HCT116 (cell line): ENCODE measurements at regions not wholly inside any gene's neighbourhood (a gene's known extent, or its start where the extent isn't known, plus 50 kb on each side); places are given as distances from the start of the nearest gene placed in this dataset.

Experiments used
- ATAC-seq: fragments of 200-7000 bp; cut with Tn5 transposase; 2 replicates; pipeline ENCODE4 v1.9.1; 2020; ENCODE audit warnings: mild to moderate bottlenecking, moderate library complexity
- BruUV-seq: library from RNA; stranded (reverse); fragments of 400-500 nt; replicated peaks from 2 replicates; lab custom pipeline; 2021; lab: Mats Ljungman, UMichigan
- CTCF ChIA-PET: fragments of 300-600 bp; sonication (Branson Sonifier 250); formaldehyde crosslinking; loops from one replicate; lab custom pipeline; 2021; ENCODE audit warnings: antibody characterized with exemption; lab: Charles Lee
- POLR2A ChIA-PET: fragments of 300-600, 350-600 bp; sonication (Branson Sonifier 250); formaldehyde crosslinking; loops from one replicate; lab custom pipeline; 2021; ENCODE audit warnings: antibody characterized with exemption; lab: Charles Lee
- RAD21 ChIA-PET, 2 experiments: fragments of 300-600 bp; sonication (Branson Sonifier 250); formaldehyde crosslinking; loops; one replicate each; lab custom pipeline; 2023; ENCODE audit warnings: low total read pairs in 2 of 2; ENCODE audit not compliant: uncharacterized antibody in 2 of 2, unreplicated experiment in 2 of 2, low non-redundant PET in 1 of 2; lab: Charles Lee
- DNase-seq: peaks from one replicate; pipeline ENCODE4 v3.0.0-alpha.2; 2010; ENCODE audit warnings: low read depth, low spot score
- H2AFZ ChIP-seq: fragments of 200-600 bp; shearing (Covaris generic), sonication (generic); 2 replicates; pipeline ENCODE4 v1.6.1; 2017; ENCODE audit warnings: low read depth, mixed run types, mixed read lengths, antibody characterized with exemption, low read length; ENCODE audit not compliant: poor library complexity, severe bottlenecking
- H3K27ac ChIP-seq: 2 replicates; pipeline ENCODE4 v1.5.1; 2012; ENCODE audit warnings: low read depth, low read length
- H3K27me3 ChIP-seq: fragments of 200-600 bp; sonication (generic); 2 replicates; pipeline ENCODE4 v1.6.1; 2016; ENCODE audit warnings: mixed run types, low read length, mixed read lengths; ENCODE audit not compliant: insufficient read depth
- H3K36me3 ChIP-seq, 2 experiments: fragments of 200-500 bp in 1 of 2; fragments of 200-600 bp in 1 of 2; sonication (Bioruptor generic) in 1 of 2; sonication (generic) in 1 of 2; 2 replicates each; pipeline versions ENCODE4 v1.5.1 to v1.6.1; 2014 to 2016; ENCODE audit warnings: low read length in 2 of 2, inconsistent platforms in 1 of 2, mixed read lengths in 1 of 2, mixed run types in 1 of 2; ENCODE audit not compliant: insufficient read depth in 2 of 2, control insufficient read depth in 1 of 2
- H3K4me1 ChIP-seq, 2 experiments: fragments of 200-600 bp in 1 of 2; sonication (generic) in 1 of 2; 2 replicates each; pipeline versions ENCODE4 v1.5.1 to v1.6.1; 2012 to 2017; ENCODE audit warnings: low read length in 2 of 2, inconsistent platforms in 1 of 2, mild to moderate bottlenecking in 1 of 2, mixed read lengths in 1 of 2, mixed run types in 1 of 2, moderate library complexity in 1 of 2; ENCODE audit not compliant: insufficient read depth in 2 of 2, control insufficient read depth in 1 of 2
- H3K4me2 ChIP-seq: fragments of 200-600 bp; sonication (generic); 2 replicates; pipeline ENCODE4 v1.6.1; 2017; ENCODE audit warnings: mixed run types, low read length, mixed read lengths
- H3K4me3 ChIP-seq, 2 experiments: fragments of 200-600 bp in 1 of 2; sonication (generic) in 1 of 2; replicated peaks in 1 of 2; 2 replicates each; pipeline ENCODE4 v1.5.1; 2011 to 2016; ENCODE audit warnings: low read length in 2 of 2, control low read depth in 1 of 2, low read depth in 1 of 2, mild to moderate bottlenecking in 1 of 2, mixed read lengths in 1 of 2, mixed run types in 1 of 2
- H3K79me2 ChIP-seq: fragments of 200-600 bp; sonication (generic); 2 replicates; pipeline ENCODE4 v1.6.1; 2017; ENCODE audit warnings: mild to moderate bottlenecking, mixed run types, low read length, moderate library complexity, mixed read lengths; ENCODE audit not compliant: insufficient read depth
- H3K9ac ChIP-seq: fragments of 200-600 bp; sonication (generic); 2 replicates; pipeline ENCODE4 v1.6.1; 2016; ENCODE audit warnings: low read length, mixed read lengths
- H3K9me2 ChIP-seq: fragments of 200-600 bp; sonication (generic), shearing (Covaris generic); 2 replicates; pipeline ENCODE4 v1.6.1; 2017; ENCODE audit warnings: mixed run types, mild to moderate bottlenecking, moderate library complexity; ENCODE audit not compliant: insufficient read depth
- H3K9me3 ChIP-seq, 2 experiments: fragments of 200-500 bp in 1 of 2; fragments of 200-600 bp in 1 of 2; sonication (Bioruptor generic) in 1 of 2; sonication (generic) in 1 of 2; 2 replicates each; pipeline ENCODE4 v1.6.1; 2014 to 2017; ENCODE audit warnings: low read length in 2 of 2, mixed read lengths in 2 of 2, inconsistent platforms in 1 of 2, low read depth in 1 of 2, mild to moderate bottlenecking in 1 of 2, mixed run types in 1 of 2, moderate library complexity in 1 of 2; ENCODE audit not compliant: control insufficient read depth in 1 of 2, insufficient read depth in 1 of 2
- H4K20me1 ChIP-seq: fragments of 200-600 bp; sonication (generic), shearing (Covaris generic); 2 replicates; pipeline ENCODE4 v1.6.1; 2017; ENCODE audit warnings: mixed run types, mild to moderate bottlenecking, moderate library complexity; ENCODE audit not compliant: insufficient read depth
- CEBPB ChIP-seq: IDR thresholded peaks from 2 replicates; pipeline ENCODE4 v1.6.1; 2012; ENCODE audit warnings: low read depth
- EGR1 ChIP-seq: IDR thresholded peaks from 2 replicates; pipeline ENCODE4 v1.6.1; 2012; ENCODE audit warnings: low read depth
- ELF1 ChIP-seq: IDR thresholded peaks from 2 replicates; pipeline ENCODE4 v1.6.1; 2012; ENCODE audit warnings: low read depth, borderline replicate concordance
- EZH2phosphoT487 ChIP-seq: fragments of 200-600 bp; IDR thresholded peaks from 2 replicates; pipeline ENCODE4 v1.6.1; 2018; ENCODE audit warnings: antibody characterized with exemption, borderline replicate concordance
- JUND ChIP-seq: IDR thresholded peaks from 2 replicates; pipeline ENCODE4 v1.6.1; 2012
- POLR2A ChIP-seq: IDR thresholded peaks from 2 replicates; pipeline ENCODE4 v1.7.0; 2011; ENCODE audit warnings: borderline replicate concordance; ENCODE audit not compliant: insufficient read depth, insufficient read length; ENCODE audit errors: extremely low read depth
- RAD21 ChIP-seq: IDR thresholded peaks from 2 replicates; pipeline ENCODE4 v1.6.1; 2012; ENCODE audit warnings: low read depth, mild to moderate bottlenecking
- SRF ChIP-seq: IDR thresholded peaks from 2 replicates; pipeline ENCODE4 v1.6.1; 2012; ENCODE audit warnings: low read depth
- TCF7L2 ChIP-seq: IDR thresholded peaks from 2 replicates; pipeline ENCODE4 v1.7.0; 2011; ENCODE audit warnings: borderline replicate concordance, inconsistent platforms; ENCODE audit not compliant: insufficient read depth, insufficient read length; ENCODE audit errors: extremely low read depth
- ZFX ChIP-seq: fragments of 450-650 bp; IDR thresholded peaks from 2 replicates; pipeline ENCODE4 v1.6.1; 2017
- ZNF274 ChIP-seq: fragments of 200-500 bp; sonication (Bioruptor generic); IDR thresholded peaks from 2 replicates; pipeline ENCODE4 v1.6.1; 2014; ENCODE audit warnings: mild to moderate bottlenecking, low read depth, low read length, inconsistent platforms
- intact Hi-C: fragments of 100-400 bp; cut with micrococcal nuclease; formaldehyde crosslinking; loops from 2 replicates; pipeline ENCODE4 v1.10.0; 2022
- TF ChIP-seq, protein P1 (sequence below): IDR thresholded peaks from 2 replicates; pipeline ENCODE4 v1.6.1; 2012

DNA sequence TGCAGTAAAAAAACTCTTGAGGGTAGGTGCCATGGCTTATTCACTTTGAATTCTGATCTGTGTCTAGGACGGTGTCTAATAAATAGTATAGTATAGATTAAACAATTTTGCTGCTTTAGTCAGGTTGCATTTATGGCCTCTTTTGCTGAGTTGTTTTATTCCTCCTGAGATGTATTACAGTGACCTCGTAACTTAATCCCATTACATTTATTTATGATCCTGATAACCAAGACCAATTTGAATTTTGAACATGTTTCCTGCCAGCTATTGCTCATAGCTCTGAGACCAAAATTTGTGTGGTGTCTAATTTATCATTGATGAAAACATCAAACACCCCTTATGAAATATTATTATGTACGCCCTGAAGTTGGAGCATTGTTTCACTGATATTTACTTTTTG lies 381.9 kb upstream of the SEMA3C start:
- ChIA-PET RAD21 (no interaction called here), POLR2A (no interaction called here)
- no TSS peak for BruUV-seq
- Histone ChIP-seq H3K4me2 (no peak overlapping the region), H4K20me1 (no peaks in the 10 kb centered on the region), H3K9ac (no peak overlapping the region), H3K36me3 (no peaks in the 10 kb centered on the region), H3K9me2 (no peaks in the 10 kb centered on the region), H3K4me3 (no peak overlapping the region), H3K4me1 (peaks cover 17 to 20% of the 10 kb centered on the region in 2 experiments; a peak in 3 of 4 replicates), H3K27ac (no peak overlapping the region), H3K9me3 (no peaks in the 10 kb centered on the region), H3K27me3 (no peaks in the 10 kb centered on the region), H3K79me2 (no peaks in the 10 kb centered on the region), H2AFZ (peak overlapping the region; percentile 39)
- DNase-seq (no peak), ATAC-seq (no peak)
- intact Hi-C loops = no loop called here
- TF ChIP-seq EZH2phosphoT487 (no peak), JUND (no peak), TCF7L2 (no peak), RAD21 (no peak), ZFX (no peak), CEBPB (no peak), ELF1 (no peak), ZNF274 (no peak), SRF (no peak), POLR2A (no peak), EGR1 (no peak)
- TF ChIP-seq, protein P1, sequence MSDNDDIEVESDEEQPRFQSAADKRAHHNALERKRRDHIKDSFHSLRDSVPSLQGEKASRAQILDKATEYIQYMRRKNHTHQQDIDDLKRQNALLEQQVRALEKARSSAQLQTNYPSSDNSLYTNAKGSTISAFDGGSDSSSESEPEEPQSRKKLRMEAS = no peak
- TF ChIP-seq, all 23 proteins: peak for 0
- CTCF ChIA-PET = no interaction called here

DNA sequence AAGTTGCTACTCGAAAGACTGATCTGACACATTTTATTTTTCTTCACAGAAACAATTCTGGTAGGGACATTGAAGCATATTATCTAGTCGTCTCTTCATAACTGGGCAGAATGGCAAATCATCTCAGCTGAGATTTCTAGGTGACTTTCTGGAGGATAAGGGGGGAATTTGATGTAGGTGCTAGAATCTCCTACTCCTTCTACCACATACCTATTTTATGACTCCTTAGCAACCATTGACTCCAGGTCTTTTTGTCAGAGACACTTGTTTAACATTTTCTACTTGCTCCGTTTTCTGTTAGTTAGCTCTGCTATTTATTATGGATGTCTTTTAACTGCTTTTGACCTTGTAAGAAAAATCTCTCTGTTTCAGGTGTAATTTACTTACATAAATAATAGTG lies 380.9 kb upstream of the SEMA3C start:
- Histone ChIP-seq H3K9ac (no peak overlapping the region), H3K36me3 (no peaks in the 10 kb centered on the region), H3K9me2 (no peaks in the 10 kb centered on the region), H2AFZ (peak overlapping the region; percentile 75), H3K4me2 (peak overlapping the region; percentile 56; the same call in 1 of the 2 replicates), H3K79me2 (no peaks in the 10 kb centered on the region), H3K9me3 (no peaks in the 10 kb centered on the region), H3K27ac (no peak overlapping the region), H3K4me1 (peaks cover 17 to 20% of the 10 kb centered on the region in 2 experiments; a peak in 3 of 4 replicates), H3K27me3 (no peaks in the 10 kb centered on the region), H3K4me3 (no peak overlapping the region), H4K20me1 (no peaks in the 10 kb centered on the region)
- ChIA-PET CTCF (no interaction called here), POLR2A (no interaction called here), RAD21 (no interaction called here)
- no peak for TF ChIP-seq POLR2A
- DNase-seq (no peak), ATAC-seq (peak; percentile 50; the same call in 1 of the 2 replicates)
- intact Hi-C loops = no loop called here
- no TSS peak for BruUV-seq
